ENCODE measurements at regions not wholly inside any gene's neighbourhood (a gene's known extent, or its start where the extent isn't known, plus 50 kb on each side); places are given as distances from the start of the nearest gene placed in this dataset.

DNA sequence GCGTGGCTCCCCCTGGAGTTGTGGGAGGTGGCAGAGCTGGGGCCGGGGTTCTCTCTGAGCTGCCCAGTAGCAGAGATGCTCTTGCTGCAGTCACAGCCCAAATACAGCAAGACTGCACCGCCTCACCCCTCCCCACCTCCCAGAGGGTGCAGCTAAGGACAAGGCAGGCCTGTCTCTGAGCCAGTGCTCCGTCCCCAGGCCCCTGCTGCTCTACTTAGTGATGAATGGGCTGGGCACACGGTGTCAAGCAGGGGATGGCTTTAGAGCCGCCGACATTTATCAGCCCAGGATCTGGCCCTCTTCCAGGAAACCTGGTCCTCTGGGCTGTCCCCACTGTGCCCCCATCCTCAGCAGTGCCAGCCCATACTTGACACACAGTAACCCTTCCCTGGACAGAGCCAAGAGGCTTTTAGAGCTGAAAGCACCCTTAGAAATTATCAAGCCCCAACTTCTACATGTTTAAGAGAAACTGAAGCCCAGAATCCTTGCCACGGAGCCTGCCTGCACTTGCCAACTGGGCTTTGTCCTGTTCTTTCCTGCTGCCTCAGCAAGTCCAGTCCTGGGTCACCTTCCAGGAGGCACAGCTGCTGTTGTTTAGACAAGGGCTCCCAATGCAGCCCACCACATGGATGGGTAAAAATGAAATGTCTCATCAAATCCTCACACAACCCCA, 137.1 kb upstream of the UNC5B start:
- Histone ChIP-seq H3K4me1 (replicated peaks in 1 of 2) (peaks cover 47 to 58% of the 10 kb centered on the region in 2 donors), H3K4me3 (no peak overlapping the region), H3K27ac (no peak overlapping the region)
- 0 to 60% (median 35%) methylated on average over 1 to 3 of the region's 8 CpGs; no CpG with 5 or more reads in 4 of the 10 experiments for WGBS, 10 experiments
- ATAC-seq (replicated peaks in 6 of 8) = peak in 5 of 8 experiments; percentile 65 to 88 (median 77)
- in situ Hi-C loops (cut with MboI; ENCODE audit: low pct_unique_long_range_greater_than_20kb in 2 of 9, low sequenced_read_pairs in 9 of 9, unreplicated experiment in 9 of 9) = no loop called here

DNA sequence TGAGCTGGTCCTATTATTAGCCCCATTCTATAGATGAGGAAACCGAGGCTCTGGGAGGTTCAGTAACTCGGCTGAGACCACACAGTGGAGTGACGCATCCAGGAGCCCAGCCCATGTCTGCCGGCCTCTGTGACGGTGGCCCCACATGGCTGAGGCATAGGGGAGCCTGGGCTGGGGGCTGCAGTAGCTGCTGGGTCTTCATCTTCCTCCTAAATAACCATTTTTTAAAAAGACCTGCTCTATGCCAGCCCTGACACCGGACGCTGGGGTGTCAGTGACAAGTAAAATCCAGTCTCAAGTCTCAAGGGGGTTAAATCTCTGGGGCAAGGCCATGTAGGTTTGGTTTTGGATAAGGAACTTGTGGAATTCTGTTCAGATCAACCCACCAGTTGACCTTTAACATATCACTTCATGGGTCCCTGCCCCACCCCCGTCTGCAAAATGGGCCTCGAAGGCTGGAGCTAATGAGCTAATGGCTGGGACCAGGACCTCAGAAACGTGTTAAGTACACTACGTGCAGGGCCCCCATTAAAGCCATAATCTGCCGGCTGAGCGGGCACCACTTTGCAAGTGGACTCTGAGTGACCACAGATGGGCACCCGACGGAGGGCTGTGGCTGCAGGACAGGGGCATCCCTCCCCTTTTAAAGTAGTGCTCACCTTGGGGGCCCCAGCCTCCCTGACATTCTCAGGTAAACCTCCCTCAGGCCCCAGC, 136.5 kb upstream of the UNC5B start:
- Histone ChIP-seq H3K4me1 (replicated peaks in 1 of 2) (peaks cover 40 to 61% of the 10 kb centered on the region in 2 donors), H3K4me3 (no peak overlapping the region), H3K27ac (no peak overlapping the region)
- no peak for ATAC-seq (replicated peaks in 6 of 8)
- in situ Hi-C loops (cut with MboI; ENCODE audit: low pct_unique_long_range_greater_than_20kb in 2 of 9, low sequenced_read_pairs in 9 of 9, unreplicated experiment in 9 of 9) = no loop called here
- WGBS, 10 experiments = 34 to 78% (median 57%) methylated on average over 2 to 8 of the region's 15 CpGs; no CpG with 5 or more reads in 4 of the 10 experiments

DNA sequence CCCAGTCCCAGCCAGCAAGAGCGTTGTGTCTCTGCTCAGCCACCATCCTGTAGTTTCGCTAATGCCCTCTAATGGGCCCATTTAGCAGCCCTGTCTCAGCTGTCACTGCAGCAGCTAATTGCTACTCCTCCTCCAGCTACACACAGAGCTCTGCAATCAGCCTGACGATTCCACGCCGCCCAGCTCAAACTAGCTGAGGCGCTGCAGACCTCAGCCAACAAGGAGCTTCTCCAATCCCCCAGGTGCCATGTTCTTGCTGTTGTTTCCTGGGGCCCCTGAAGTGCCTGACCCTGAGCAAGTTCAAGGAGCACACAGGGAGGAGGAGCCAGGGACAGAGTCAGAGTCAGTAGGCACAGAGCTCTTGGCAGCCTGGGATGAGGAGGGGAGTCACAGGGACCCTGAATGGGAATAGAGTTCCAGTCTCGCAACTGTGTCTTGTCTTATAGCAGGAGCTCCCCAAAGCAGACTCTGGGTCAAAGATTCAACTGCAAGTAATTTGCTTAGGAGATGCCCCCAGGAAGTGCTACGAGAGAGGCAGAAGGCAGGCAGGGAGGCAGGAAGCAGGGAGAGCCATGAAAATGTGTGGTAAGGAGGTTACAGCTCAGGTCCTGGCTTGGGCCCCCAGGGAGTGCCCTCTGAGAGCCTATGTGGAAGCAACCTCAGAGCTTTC, 135.8 kb upstream of the UNC5B start:
- Histone ChIP-seq H3K4me3 (no peak overlapping the region), H3K4me1 (replicated peaks in 1 of 2) (peaks cover 34 to 61% of the 10 kb centered on the region in 2 donors), H3K27ac (no peak overlapping the region)
- in situ Hi-C loops (cut with MboI; ENCODE audit: low pct_unique_long_range_greater_than_20kb in 2 of 9, low sequenced_read_pairs in 9 of 9, unreplicated experiment in 9 of 9) = no loop called here
- ATAC-seq (replicated peaks in 6 of 8) = peak in 5 of 8 experiments; percentile 30 to 72 (median 67)
- 56 to 100% (median 66%) methylated on average over 1 to 6 of the region's 8 CpGs; no CpG with 5 or more reads in 3 of the 10 experiments for WGBS, 10 experiments

GRCh38 chr10:71077143-71077581, 135.2 kb upstream of the UNC5B start:
- 20 to 80% (median 44%) methylated on average over 1 to 4 of the region's 8 CpGs; no CpG with 5 or more reads in 4 of the 10 experiments for WGBS, 10 experiments
- in situ Hi-C loops (cut with MboI; ENCODE audit: low pct_unique_long_range_greater_than_20kb in 2 of 9, low sequenced_read_pairs in 9 of 9, unreplicated experiment in 9 of 9) = no loop called here
- peaks cover 34 to 61% of the 10 kb centered on the region in 2 donors for H3K4me1 ChIP-seq (replicated peaks in 1 of 2)
- H3K27ac ChIP-seq = no peak overlapping the region
- H3K4me3 ChIP-seq = no peak overlapping the region
- ATAC-seq (replicated peaks in 6 of 8) = peak in 4 of 8 experiments; percentile 13 to 39 (median 30)

DNA sequence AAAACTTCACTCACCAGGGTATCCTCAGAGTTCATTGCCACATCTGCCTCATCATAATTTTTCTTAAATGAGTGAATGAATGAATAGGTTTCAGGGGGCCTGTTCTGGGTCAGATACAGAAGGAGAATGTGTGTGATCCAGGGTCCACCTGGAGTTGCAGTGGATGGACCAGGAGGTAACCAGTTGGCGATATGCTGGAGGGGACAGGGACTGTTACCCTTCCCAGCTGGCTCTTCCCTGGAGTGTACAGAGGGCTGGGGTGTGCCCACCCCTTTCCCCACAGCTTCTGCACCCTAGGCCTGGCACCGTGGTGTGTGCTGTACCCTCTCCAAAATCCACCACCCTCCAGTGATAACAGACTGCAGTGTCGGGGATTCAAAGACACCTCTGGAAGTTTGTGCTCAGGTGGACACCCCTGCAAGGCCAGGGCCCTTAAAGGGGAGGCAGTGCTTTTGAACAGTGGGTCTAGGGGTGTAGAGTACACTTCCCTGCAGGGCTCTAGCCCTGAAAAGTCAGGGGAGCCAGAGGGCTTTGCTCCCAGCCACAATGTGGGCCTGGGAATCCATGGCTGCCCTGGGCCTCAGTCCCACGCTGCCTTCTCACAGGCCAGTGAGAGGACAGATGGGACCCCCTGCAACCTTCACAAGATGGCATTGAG, 134.4 kb upstream of the UNC5B start:
- Histone ChIP-seq H3K4me1 (replicated peaks in 1 of 2) (peaks cover 38 to 60% of the 10 kb centered on the region in 2 donors), H3K27ac (no peak overlapping the region), H3K4me3 (no peak overlapping the region)
- WGBS, 10 experiments = 100% methylated on average over 1 to 3 of the region's 4 CpGs; no CpG with 5 or more reads in 6 of the 10 experiments
- in situ Hi-C loops (cut with MboI; ENCODE audit: low pct_unique_long_range_greater_than_20kb in 2 of 9, low sequenced_read_pairs in 9 of 9, unreplicated experiment in 9 of 9) = no loop called here
- no peak for ATAC-seq (replicated peaks in 6 of 8)

DNA sequence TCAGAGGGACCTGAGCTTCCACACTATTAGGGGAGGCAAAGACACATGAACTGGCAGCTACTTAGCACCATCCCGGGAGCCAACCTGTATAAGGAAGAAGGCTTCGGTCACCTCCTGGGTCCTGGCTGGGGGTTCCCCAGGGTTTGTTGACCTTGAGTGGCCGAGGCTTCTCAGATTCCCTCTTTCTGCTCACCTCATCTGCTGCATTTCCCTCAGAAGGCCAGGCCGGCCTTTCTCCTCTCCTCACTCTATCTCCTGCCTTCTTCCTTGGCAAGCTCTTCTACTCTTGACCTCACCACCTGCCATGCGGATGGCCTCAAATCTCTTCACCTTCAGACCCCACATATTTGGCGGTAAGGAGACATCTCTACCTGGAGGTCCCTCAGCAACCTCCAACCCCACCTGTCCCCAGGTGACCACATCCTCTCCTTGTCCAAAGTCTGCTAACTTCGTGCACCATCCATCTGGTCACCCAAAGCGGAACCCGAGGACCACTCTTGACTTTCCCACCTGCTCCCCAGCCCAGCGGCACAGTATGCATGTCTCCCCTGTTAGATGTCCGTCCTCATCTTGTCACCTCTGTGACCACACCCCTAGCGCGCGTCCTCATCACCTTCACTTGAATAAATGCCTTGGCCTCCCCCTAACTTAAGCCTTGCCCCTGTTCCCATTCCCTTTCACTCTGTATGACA, 133.8 kb upstream of the UNC5B start:
- WGBS, 10 experiments = 80 to 100% (median 89%) methylated on average over 2 to 10 of the region's 14 CpGs; no CpG with 5 or more reads in 1 of the 10 experiments
- H3K27ac ChIP-seq = no peak overlapping the region
- in situ Hi-C loops (cut with MboI; ENCODE audit: low pct_unique_long_range_greater_than_20kb in 2 of 9, low sequenced_read_pairs in 9 of 9, unreplicated experiment in 9 of 9) = no loop called here
- H3K4me3 ChIP-seq = no peak overlapping the region
- H3K4me1 ChIP-seq (replicated peaks in 1 of 2) = peaks cover 40 to 53% of the 10 kb centered on the region in 2 donors
- no peak for ATAC-seq (replicated peaks in 6 of 8)

GRCh38 chr10:71079761-71080380, 132.5 kb upstream of the UNC5B start:
- Histone ChIP-seq H3K27ac (no peak overlapping the region), H3K4me3 (no peak overlapping the region), H3K4me1 (replicated peaks in 1 of 2) (peaks cover 40 to 44% of the 10 kb centered on the region in 2 donors)
- in situ Hi-C loops (cut with MboI; ENCODE audit: low pct_unique_long_range_greater_than_20kb in 2 of 9, low sequenced_read_pairs in 9 of 9, unreplicated experiment in 9 of 9) = no loop called here
- WGBS, 10 experiments = 70 to 100% (median 73%) methylated on average over 1 to 7 of the region's 12 CpGs; no CpG with 5 or more reads in 7 of the 10 experiments
- no peak for ATAC-seq (replicated peaks in 6 of 8)

DNA sequence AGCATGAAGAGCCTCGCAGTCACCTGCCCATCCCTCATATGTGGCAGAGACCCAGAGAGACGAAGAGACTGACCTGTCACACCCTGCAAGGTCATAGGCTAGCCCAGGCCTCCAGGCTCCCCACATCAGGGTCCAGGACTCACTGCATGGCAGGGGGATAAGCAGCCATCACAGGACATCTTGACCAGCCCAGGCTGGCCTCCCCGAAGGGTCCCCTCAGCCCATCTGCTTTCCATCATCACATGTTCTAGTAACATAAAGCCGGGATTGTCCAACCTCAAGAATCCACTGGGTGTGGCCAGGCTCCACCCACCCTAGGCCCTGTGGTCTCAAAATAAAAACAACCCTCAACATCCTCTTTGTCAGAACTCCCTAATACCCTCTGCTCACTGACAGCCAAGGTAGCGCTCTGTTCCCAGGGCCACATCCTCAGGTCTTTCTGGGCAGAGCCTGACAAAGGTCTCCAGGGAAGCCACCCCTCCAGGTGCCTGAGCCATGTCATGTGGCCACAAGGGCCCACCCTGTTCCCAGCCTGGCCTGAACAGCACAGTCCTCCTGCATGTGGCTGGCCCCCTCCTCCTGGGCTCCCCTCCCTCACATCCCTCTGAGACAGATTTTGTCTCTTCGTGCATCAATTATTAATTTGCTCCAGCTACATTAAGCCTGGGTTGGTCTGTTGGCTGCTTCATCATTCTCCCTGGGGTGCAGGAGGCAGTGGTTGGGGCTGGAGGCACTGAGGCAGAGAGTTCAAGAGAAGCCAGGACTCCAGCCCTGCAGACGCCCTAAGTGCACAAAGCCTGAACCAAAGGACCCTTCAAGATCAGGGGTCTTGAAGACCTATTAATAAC, 131.8 kb upstream of the UNC5B start:
- Histone ChIP-seq H3K4me1 (replicated peaks in 1 of 2) (peaks cover 33 to 39% of the 10 kb centered on the region in 2 donors), H3K4me3 (no peak overlapping the region), H3K27ac (no peak overlapping the region)
- ATAC-seq (replicated peaks in 6 of 8) = peak in 5 of 8 experiments; percentile 8 to 39 (median 25)
- 17 to 100% (median 67%) methylated on average over 1 to 3 of the region's 7 CpGs; no CpG with 5 or more reads in 3 of the 10 experiments for WGBS, 10 experiments
- in situ Hi-C loops (cut with MboI; ENCODE audit: low pct_unique_long_range_greater_than_20kb in 2 of 9, low sequenced_read_pairs in 9 of 9, unreplicated experiment in 9 of 9) = no loop called here

DNA sequence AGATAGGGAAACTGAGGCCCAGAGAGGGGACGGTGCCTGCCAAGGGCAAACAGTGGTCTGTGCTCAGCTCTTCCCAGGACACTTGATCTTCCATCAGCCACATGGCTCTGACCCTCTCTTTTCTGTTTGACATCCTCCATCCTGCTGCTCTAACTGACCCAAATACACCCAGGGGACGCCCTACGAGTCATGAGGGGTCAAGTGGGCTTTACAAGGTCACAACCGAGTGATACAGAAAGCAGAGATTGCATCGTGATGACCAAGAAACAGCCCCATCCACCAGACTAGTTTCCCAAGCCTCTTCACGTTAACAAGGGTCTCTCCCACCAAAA, 131.2 kb upstream of the UNC5B start:
- Histone ChIP-seq H3K4me1 (replicated peaks in 1 of 2) (peaks cover 27 to 40% of the 10 kb centered on the region in 2 donors), H3K27ac (no peak overlapping the region), H3K4me3 (no peak overlapping the region)
- no peak for ATAC-seq (replicated peaks in 6 of 8)
- in situ Hi-C loops (cut with MboI; ENCODE audit: low pct_unique_long_range_greater_than_20kb in 2 of 9, low sequenced_read_pairs in 9 of 9, unreplicated experiment in 9 of 9) = no loop called here
- 20 to 77% (median 61%) methylated on average over 1 to 6 of the region's 6 CpGs; no CpG with 5 or more reads in 2 of the 10 experiments for WGBS, 10 experiments

DNA sequence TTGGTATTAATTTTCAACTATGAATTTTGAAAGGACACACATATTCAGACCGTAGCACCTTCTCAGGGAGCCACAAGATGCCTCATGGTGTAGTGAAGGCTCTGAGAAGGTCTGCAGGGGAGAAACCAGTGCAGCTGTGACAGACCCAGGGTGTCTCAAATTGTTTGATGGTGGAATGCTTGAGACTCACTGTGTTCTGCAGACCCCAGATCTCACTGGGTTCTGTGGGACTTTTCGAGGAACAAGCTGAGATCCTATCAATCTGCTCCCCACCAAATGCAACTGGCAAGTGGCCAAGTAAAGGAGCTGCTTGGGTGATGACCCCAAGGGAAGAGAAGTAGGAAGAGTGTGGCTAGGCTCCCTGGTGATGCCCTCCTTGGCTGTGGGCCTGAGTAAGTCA, 130.5 kb upstream of the UNC5B start:
- in situ Hi-C loops (cut with MboI; ENCODE audit: low pct_unique_long_range_greater_than_20kb in 2 of 9, low sequenced_read_pairs in 9 of 9, unreplicated experiment in 9 of 9) = no loop called here
- no peak overlapping the region for H3K27ac ChIP-seq
- peaks cover 20 to 33% of the 10 kb centered on the region in 2 donors for H3K4me1 ChIP-seq (replicated peaks in 1 of 2)
- no peak for ATAC-seq (replicated peaks in 6 of 8)
- no peak overlapping the region for H3K4me3 ChIP-seq
- 92 to 100% methylated on average over 1 to 2 of the region's 2 CpGs; no CpG with 5 or more reads in 8 of the 10 experiments for WGBS, 10 experiments

GRCh38 chr10:71082960-71083715, 129.2 kb upstream of the UNC5B start:
- peak; percentile 26 to 88 (median 71) for ATAC-seq (replicated peaks in 6 of 8)
- no peak overlapping the region for H3K4me3 ChIP-seq
- in situ Hi-C loops (cut with MboI; ENCODE audit: low pct_unique_long_range_greater_than_20kb in 2 of 9, low sequenced_read_pairs in 9 of 9, unreplicated experiment in 9 of 9) = no loop called here
- 0 to 80% (median 45%) methylated on average over 1 to 7 of the region's 10 CpGs; no CpG with 5 or more reads in 2 of the 10 experiments for WGBS, 10 experiments
- no peak overlapping the region for H3K27ac ChIP-seq
- peaks cover 16 to 25% of the 10 kb centered on the region in 2 donors for H3K4me1 ChIP-seq (replicated peaks in 1 of 2)

Measured in motor neuron (in vitro differentiated cells).